Caco-2 (cell line): ENCODE measurements at regions not wholly inside any gene's neighbourhood (a gene's known extent, or its start where the extent isn't known, plus 50 kb on each side); places are given as distances from the start of the nearest gene placed in this dataset.

ENCODE experiments used
- BruUV-seq: library from RNA; stranded (reverse); fragments of 400-500 nt; replicated peaks from 2 replicates; lab custom pipeline; 2021; lab: Mats Ljungman, UMichigan
- CTCF ChIA-PET: fragments of 300-600 bp; sonication (Branson Sonifier 250); formaldehyde crosslinking; loops from one replicate; lab custom pipeline; 2022; ENCODE audit warnings: antibody characterized with exemption; lab: Charles Lee
- POLR2A ChIA-PET: fragments of 300-600 bp; sonication (Branson Sonifier 250); formaldehyde crosslinking; loops from one replicate; lab custom pipeline; 2022; ENCODE audit warnings: antibody characterized with exemption; lab: Charles Lee
- DNase-seq, 2 experiments: peaks; one replicate each; pipeline versions ENCODE4 v3.0.0 to v3.0.0-alpha.2; 2020 to 2022
- H3K27me3 ChIP-seq: replicated peaks from 2 replicates; pipeline ENCODE4 v1.6.0; 2011; ENCODE audit warnings: low read length; ENCODE audit not compliant: control insufficient read depth, insufficient read depth
- H3K36me3 ChIP-seq: 2 replicates; pipeline ENCODE4 v1.5.1; 2011; ENCODE audit warnings: low read length; ENCODE audit not compliant: control insufficient read depth, insufficient read depth
- H3K4me1 ChIP-seq: fragments of 250-450 bp; sonication (Bioruptor Pico); 2 replicates; pipeline ENCODE4 v1.5.1; 2020; ENCODE audit warnings: mild to moderate bottlenecking
- H3K4me3 ChIP-seq: 2 replicates; pipeline ENCODE4 v1.5.1; 2011; ENCODE audit warnings: low read depth, mild to moderate bottlenecking, control low read depth, low read length
- H3K9me3 ChIP-seq: fragments of 250-450 bp; sonication (Bioruptor Pico); 2 replicates; pipeline ENCODE4 v1.5.1; 2020; ENCODE audit warnings: mild to moderate bottlenecking, moderate library complexity
- H3K27ac Mint-ChIP-seq: one replicate; pipeline ENCODE4 v1.8.0; 2022; ENCODE audit warnings: mixed read lengths; ENCODE audit not compliant: unreplicated experiment
- H3K27me3 Mint-ChIP-seq: one replicate; pipeline ENCODE4 v1.8.0; 2022; ENCODE audit warnings: mixed read lengths; ENCODE audit not compliant: insufficient read depth, unreplicated experiment
- H3K36me3 Mint-ChIP-seq: one replicate; pipeline ENCODE4 v1.8.0; 2022; ENCODE audit warnings: mild to moderate bottlenecking, mixed read lengths; ENCODE audit not compliant: insufficient read depth, unreplicated experiment
- H3K4me1 Mint-ChIP-seq: one replicate; pipeline ENCODE4 v1.8.0; 2022; ENCODE audit warnings: low read depth, mixed read lengths; ENCODE audit not compliant: unreplicated experiment
- H3K4me3 Mint-ChIP-seq: one replicate; pipeline ENCODE4 v1.8.0; 2022; ENCODE audit warnings: mild to moderate bottlenecking, moderate library complexity, mixed read lengths; ENCODE audit not compliant: unreplicated experiment
- H3K9me3 Mint-ChIP-seq: one replicate; pipeline ENCODE4 v1.8.0; 2022; ENCODE audit warnings: mixed read lengths; ENCODE audit not compliant: unreplicated experiment
- CTCF ChIP-seq, 2 experiments: fragments of 200-600 bp in 1 of 2; IDR thresholded peaks; 1 replicate in 1 of 2; 2 replicates in 1 of 2; pipeline versions ENCODE4 v1.5.1 to v1.8.0; 2011 to 2022; ENCODE audit warnings: antibody characterized with exemption in 1 of 2, control low read depth in 1 of 2, inconsistent platforms in 1 of 2, low read depth in 1 of 2, low read length in 1 of 2, mild to moderate bottlenecking in 1 of 2, moderate library complexity in 1 of 2; ENCODE audit not compliant: insufficient read depth in 1 of 2, severe bottlenecking in 1 of 2, unreplicated experiment in 1 of 2
- intact Hi-C: fragments of 100-400 bp; cut with micrococcal nuclease; formaldehyde crosslinking; loops from one replicate; pipeline ENCODE4 v1.10.0; 2022; ENCODE audit not compliant: unreplicated experiment

GRCh38 chrX:45868425-45868824 is 667.7 kb upstream of the DIPK2B start:
- Mint-ChIP-seq H3K4me1 (no peaks in the 10 kb centered on the region), H3K36me3 (no peaks in the 10 kb centered on the region)

GRCh38 chrX:45862801-45863200 is 662.1 kb upstream of the DIPK2B start:
- intact Hi-C loops, result no loop called here
- no peaks in the 10 kb centered on the region for H3K36me3 ChIP-seq
- TF ChIP-seq CTCF (IDR thresholded peaks at IDR 0.05; ENCODE audit: insufficient read depth in 1 of 2, low read depth in 1 of 2, low read length in 1 of 2, severe bottlenecking in 1 of 2, unreplicated experiment in 1 of 2), result no peak
- H3K4me1 ChIP-seq, result no peaks in the 10 kb centered on the region
- H3K9me3 Mint-ChIP-seq, result no peaks in the 10 kb centered on the region
- no peak overlapping the region for H3K4me3 ChIP-seq
- H3K36me3 Mint-ChIP-seq, result peaks cover 6% of the 10 kb centered on the region
- H3K27me3 ChIP-seq, result no peaks in the 10 kb centered on the region
- DNase-seq, result no peak
- ChIA-PET CTCF (no interaction called here), POLR2A (no interaction called here)
- no peak overlapping the region for H3K27ac Mint-ChIP-seq
- BruUV-seq, result no TSS peak
- peaks cover 2% of the 10 kb centered on the region for H3K27me3 Mint-ChIP-seq
- H3K4me1 Mint-ChIP-seq, result no peaks in the 10 kb centered on the region
- no peaks in the 10 kb centered on the region for H3K9me3 ChIP-seq
- no peak overlapping the region for H3K4me3 Mint-ChIP-seq

More at GRCh38 chrX:45868425-45868824, 667.7 kb upstream of the DIPK2B start:
- Mint-ChIP-seq H3K9me3 (no peaks in the 10 kb centered on the region), H3K27me3 (peaks cover 2% of the 10 kb centered on the region), H3K27ac (no peak overlapping the region), H3K4me3 (no peak overlapping the region)
- TF ChIP-seq CTCF (IDR thresholded peaks at IDR 0.05; ENCODE audit: insufficient read depth in 1 of 2, low read depth in 1 of 2, low read length in 1 of 2, severe bottlenecking in 1 of 2, unreplicated experiment in 1 of 2), result no peak
- Histone ChIP-seq H3K27me3 (no peaks in the 10 kb centered on the region), H3K4me1 (no peaks in the 10 kb centered on the region), H3K4me3 (no peak overlapping the region), H3K9me3 (no peaks in the 10 kb centered on the region), H3K36me3 (no peaks in the 10 kb centered on the region)
- CTCF ChIA-PET, result no interaction called here
- no TSS peak for BruUV-seq
- intact Hi-C loops, result no loop called here
- POLR2A ChIA-PET, result interaction anchor here (0.5 kb wide), 1 partner anchor 8 kb away, joined by 5 read pairs; no protein-coding TSS in a partner anchor
- DNase-seq, result no peak

- peaks cover 6% of the 10 kb centered on the region for H3K36me3 Mint-ChIP-seq
- TF ChIP-seq CTCF (IDR thresholded peaks at IDR 0.05; ENCODE audit: insufficient read depth in 1 of 2, low read depth in 1 of 2, low read length in 1 of 2, severe bottlenecking in 1 of 2, unreplicated experiment in 1 of 2), result no peak
- CTCF ChIA-PET, result no interaction called here
- no TSS peak for BruUV-seq
- no peaks in the 10 kb centered on the region for H3K4me1 Mint-ChIP-seq
- no peak overlapping the region for H3K4me3 Mint-ChIP-seq
- no peak overlapping the region for H3K27ac Mint-ChIP-seq
- H3K36me3 ChIP-seq, result no peaks in the 10 kb centered on the region
- H3K4me3 ChIP-seq, result no peak overlapping the region
- no peaks in the 10 kb centered on the region for H3K4me1 ChIP-seq
- intact Hi-C loops, result no loop called here
- H3K27me3 ChIP-seq, result no peaks in the 10 kb centered on the region
- H3K27me3 Mint-ChIP-seq, result peaks cover 2% of the 10 kb centered on the region
- H3K9me3 ChIP-seq, result no peaks in the 10 kb centered on the region
- no peak for DNase-seq
- POLR2A ChIA-PET, result no interaction called here
- H3K9me3 Mint-ChIP-seq, result no peaks in the 10 kb centered on the region
Measured at GRCh38 chrX:45860450-45860849, 659.8 kb upstream of the DIPK2B start.
